ENCODE measurements at regions not wholly inside any gene's neighbourhood (a gene's known extent, or its start where the extent isn't known, plus 50 kb on each side); places are given as distances from the start of the nearest gene placed in this dataset.

DNA sequence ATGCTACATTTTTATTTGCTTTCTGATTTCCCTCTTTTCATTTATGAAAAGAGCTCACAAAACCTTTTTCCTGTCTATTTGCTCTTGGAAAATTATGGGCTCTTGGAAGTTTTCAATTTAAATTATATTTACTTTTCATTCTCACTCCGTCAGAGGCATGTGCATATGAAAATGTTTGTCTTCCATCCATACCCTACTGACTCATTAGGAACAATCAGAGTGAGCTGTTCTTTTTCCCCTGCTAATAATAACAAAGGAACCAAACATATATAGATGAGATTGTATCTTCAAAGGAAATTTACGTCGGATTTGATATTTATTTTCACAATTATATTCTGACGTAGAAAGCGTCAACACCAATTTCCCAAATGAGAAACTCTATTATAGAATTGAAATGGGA is 1101.2 kb downstream of the TSN start (continued):
- TF ChIP-seq, protein P1, sequence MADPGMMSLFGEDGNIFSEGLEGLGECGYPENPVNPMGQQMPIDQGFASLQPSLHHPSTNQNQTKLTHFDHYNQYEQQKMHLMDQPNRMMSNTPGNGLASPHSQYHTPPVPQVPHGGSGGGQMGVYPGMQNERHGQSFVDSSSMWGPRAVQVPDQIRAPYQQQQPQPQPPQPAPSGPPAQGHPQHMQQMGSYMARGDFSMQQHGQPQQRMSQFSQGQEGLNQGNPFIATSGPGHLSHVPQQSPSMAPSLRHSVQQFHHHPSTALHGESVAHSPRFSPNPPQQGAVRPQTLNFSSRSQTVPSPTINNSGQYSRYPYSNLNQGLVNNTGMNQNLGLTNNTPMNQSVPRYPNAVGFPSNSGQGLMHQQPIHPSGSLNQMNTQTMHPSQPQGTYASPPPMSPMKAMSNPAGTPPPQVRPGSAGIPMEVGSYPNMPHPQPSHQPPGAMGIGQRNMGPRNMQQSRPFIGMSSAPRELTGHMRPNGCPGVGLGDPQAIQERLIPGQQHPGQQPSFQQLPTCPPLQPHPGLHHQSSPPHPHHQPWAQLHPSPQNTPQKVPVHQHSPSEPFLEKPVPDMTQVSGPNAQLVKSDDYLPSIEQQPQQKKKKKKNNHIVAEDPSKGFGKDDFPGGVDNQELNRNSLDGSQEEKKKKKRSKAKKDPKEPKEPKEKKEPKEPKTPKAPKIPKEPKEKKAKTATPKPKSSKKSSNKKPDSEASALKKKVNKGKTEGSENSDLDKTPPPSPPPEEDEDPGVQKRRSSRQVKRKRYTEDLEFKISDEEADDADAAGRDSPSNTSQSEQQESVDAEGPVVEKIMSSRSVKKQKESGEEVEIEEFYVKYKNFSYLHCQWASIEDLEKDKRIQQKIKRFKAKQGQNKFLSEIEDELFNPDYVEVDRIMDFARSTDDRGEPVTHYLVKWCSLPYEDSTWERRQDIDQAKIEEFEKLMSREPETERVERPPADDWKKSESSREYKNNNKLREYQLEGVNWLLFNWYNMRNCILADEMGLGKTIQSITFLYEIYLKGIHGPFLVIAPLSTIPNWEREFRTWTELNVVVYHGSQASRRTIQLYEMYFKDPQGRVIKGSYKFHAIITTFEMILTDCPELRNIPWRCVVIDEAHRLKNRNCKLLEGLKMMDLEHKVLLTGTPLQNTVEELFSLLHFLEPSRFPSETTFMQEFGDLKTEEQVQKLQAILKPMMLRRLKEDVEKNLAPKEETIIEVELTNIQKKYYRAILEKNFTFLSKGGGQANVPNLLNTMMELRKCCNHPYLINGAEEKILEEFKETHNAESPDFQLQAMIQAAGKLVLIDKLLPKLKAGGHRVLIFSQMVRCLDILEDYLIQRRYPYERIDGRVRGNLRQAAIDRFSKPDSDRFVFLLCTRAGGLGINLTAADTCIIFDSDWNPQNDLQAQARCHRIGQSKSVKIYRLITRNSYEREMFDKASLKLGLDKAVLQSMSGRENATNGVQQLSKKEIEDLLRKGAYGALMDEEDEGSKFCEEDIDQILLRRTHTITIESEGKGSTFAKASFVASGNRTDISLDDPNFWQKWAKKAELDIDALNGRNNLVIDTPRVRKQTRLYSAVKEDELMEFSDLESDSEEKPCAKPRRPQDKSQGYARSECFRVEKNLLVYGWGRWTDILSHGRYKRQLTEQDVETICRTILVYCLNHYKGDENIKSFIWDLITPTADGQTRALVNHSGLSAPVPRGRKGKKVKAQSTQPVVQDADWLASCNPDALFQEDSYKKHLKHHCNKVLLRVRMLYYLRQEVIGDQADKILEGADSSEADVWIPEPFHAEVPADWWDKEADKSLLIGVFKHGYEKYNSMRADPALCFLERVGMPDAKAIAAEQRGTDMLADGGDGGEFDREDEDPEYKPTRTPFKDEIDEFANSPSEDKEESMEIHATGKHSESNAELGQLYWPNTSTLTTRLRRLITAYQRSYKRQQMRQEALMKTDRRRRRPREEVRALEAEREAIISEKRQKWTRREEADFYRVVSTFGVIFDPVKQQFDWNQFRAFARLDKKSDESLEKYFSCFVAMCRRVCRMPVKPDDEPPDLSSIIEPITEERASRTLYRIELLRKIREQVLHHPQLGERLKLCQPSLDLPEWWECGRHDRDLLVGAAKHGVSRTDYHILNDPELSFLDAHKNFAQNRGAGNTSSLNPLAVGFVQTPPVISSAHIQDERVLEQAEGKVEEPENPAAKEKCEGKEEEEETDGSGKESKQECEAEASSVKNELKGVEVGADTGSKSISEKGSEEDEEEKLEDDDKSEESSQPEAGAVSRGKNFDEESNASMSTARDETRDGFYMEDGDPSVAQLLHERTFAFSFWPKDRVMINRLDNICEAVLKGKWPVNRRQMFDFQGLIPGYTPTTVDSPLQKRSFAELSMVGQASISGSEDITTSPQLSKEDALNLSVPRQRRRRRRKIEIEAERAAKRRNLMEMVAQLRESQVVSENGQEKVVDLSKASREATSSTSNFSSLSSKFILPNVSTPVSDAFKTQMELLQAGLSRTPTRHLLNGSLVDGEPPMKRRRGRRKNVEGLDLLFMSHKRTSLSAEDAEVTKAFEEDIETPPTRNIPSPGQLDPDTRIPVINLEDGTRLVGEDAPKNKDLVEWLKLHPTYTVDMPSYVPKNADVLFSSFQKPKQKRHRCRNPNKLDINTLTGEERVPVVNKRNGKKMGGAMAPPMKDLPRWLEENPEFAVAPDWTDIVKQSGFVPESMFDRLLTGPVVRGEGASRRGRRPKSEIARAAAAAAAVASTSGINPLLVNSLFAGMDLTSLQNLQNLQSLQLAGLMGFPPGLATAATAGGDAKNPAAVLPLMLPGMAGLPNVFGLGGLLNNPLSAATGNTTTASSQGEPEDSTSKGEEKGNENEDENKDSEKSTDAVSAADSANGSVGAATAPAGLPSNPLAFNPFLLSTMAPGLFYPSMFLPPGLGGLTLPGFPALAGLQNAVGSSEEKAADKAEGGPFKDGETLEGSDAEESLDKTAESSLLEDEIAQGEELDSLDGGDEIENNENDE (IDR thresholded peaks at IDR 0.05; ENCODE audit: insufficient replicate concordance, low read length): no peak
- TF ChIP-seq SUZ12 (IDR thresholded peaks at IDR 0.05; ENCODE audit: low read length): no peak
- TF ChIP-seq SIX5 (IDR thresholded peaks at IDR 0.05; ENCODE audit: low read depth, low read length): no peak
- TF ChIP-seq RFX5 (IDR thresholded peaks at IDR 0.05; ENCODE audit: borderline replicate concordance, low read depth, low read length): no peak
- TF ChIP-seq CHD1 (IDR thresholded peaks at IDR 0.05; ENCODE audit: low read depth, low read length): no peak
